Testis (tissue), 2 donors: ENCODE measurements at regions not wholly inside any gene's neighbourhood (a gene's known extent, or its start where the extent isn't known, plus 50 kb on each side); places are given as distances from the start of the nearest gene placed in this dataset.

Source experiments
- POLR2A ChIP-seq: fragments of 450-650 bp; IDR thresholded peaks from one replicate; pipeline ENCODE4 v1.6.1; 2017; ENCODE audit warnings: antibody characterized with exemption, mild to moderate bottlenecking, moderate library complexity
- TF ChIP-seq, protein P1 (sequence below), 3 experiments: fragments of 450-650 bp in 2 of 3; fragments of 200-600 bp in 1 of 3; sonication (generic) in 1 of 3; IDR thresholded peaks; one replicate each; pipeline ENCODE4 v1.5.1; 2016 to 2019; ENCODE audit warnings: antibody characterized with exemption in 3 of 3, mild to moderate bottlenecking in 2 of 3, moderate library complexity in 1 of 3

DNA sequence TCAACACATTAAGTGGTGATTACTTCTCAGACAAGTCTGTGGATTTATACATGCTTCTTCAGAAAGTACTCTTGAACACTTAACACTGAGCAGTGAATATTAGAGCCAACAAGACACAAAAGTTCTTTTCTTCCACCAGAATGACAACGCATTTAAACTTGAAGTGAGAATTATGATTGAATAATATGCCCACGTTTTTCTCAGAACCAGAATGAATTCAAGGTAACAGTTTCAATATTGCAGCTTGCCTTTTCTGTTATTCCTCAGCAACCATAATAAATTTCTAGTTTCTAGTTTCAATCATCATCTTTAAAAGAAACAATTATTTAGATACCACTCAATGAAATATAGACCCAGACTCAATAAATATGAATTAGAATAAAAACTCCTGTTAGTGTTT is 547.0 kb downstream of the NUP35 start:
- TF ChIP-seq, protein P1, sequence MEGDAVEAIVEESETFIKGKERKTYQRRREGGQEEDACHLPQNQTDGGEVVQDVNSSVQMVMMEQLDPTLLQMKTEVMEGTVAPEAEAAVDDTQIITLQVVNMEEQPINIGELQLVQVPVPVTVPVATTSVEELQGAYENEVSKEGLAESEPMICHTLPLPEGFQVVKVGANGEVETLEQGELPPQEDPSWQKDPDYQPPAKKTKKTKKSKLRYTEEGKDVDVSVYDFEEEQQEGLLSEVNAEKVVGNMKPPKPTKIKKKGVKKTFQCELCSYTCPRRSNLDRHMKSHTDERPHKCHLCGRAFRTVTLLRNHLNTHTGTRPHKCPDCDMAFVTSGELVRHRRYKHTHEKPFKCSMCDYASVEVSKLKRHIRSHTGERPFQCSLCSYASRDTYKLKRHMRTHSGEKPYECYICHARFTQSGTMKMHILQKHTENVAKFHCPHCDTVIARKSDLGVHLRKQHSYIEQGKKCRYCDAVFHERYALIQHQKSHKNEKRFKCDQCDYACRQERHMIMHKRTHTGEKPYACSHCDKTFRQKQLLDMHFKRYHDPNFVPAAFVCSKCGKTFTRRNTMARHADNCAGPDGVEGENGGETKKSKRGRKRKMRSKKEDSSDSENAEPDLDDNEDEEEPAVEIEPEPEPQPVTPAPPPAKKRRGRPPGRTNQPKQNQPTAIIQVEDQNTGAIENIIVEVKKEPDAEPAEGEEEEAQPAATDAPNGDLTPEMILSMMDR (IDR thresholded peaks at IDR 0.05) = no peak
- no peak for TF ChIP-seq POLR2A
